GM23338 (cell line): ENCODE measurements at regions not wholly inside any gene's neighbourhood (a gene's known extent, or its start where the extent isn't known, plus 50 kb on each side); places are given as distances from the start of the nearest gene placed in this dataset.
A peak's percentile ranks its signal among the peaks of the same experiment; 100 is the strongest.

Experiments used
- ATAC-seq: fragments of 200-7000 bp; cut with Tn5 transposase; 3 replicates; pipeline ENCODE4 v1.9.1; 2020
- DNase-seq: peaks from one replicate; pipeline ENCODE4 v3.0.0-alpha.2; 2015; ENCODE audit warnings: low spot score
- H2AFZ ChIP-seq: fragments of 200-600 bp; sonication (generic); 2 replicates; pipeline ENCODE4 v1.8.0; 2016; ENCODE audit warnings: antibody characterized with exemption, mild to moderate bottlenecking, moderate library complexity
- H3F3A ChIP-seq: fragments of 200-600 bp; sonication (generic); replicated peaks from 2 replicates; pipeline ENCODE4 v1.8.0; 2017; ENCODE audit warnings: antibody characterized with exemption, mixed run types, low read depth
- H3K27ac ChIP-seq: fragments of 200-600 bp; sonication (generic); 2 replicates; pipeline ENCODE4 v1.6.1; 2016; ENCODE audit warnings: low read depth
- H3K27me3 ChIP-seq: fragments of 200-600 bp; sonication (generic); 2 replicates; pipeline ENCODE4 v1.8.0; 2016; ENCODE audit warnings: mild to moderate bottlenecking, mixed run types, moderate library complexity; ENCODE audit not compliant: insufficient read depth
- H3K36me3 ChIP-seq: fragments of 200-600 bp; sonication (generic); 2 replicates; pipeline ENCODE4 v1.8.0; 2016; ENCODE audit warnings: mild to moderate bottlenecking; ENCODE audit not compliant: insufficient read depth
- H3K4me1 ChIP-seq: fragments of 200-600 bp; sonication (generic); 2 replicates; pipeline ENCODE4 v1.8.0; 2016; ENCODE audit warnings: mild to moderate bottlenecking, moderate library complexity; ENCODE audit not compliant: insufficient read depth
- H3K4me2 ChIP-seq: fragments of 200-600 bp; sonication (generic); 2 replicates; pipeline ENCODE4 v1.7.1; 2017; ENCODE audit warnings: mixed run types
- H3K4me3 ChIP-seq: fragments of 200-600 bp; sonication (generic); 2 replicates; pipeline ENCODE4 v1.6.1; 2016; ENCODE audit warnings: mixed run types
- H3K79me2 ChIP-seq: fragments of 200-600 bp; sonication (generic); replicated peaks from 2 replicates; pipeline ENCODE4 v1.8.0; 2017; ENCODE audit warnings: mild to moderate bottlenecking; ENCODE audit not compliant: insufficient read depth
- H3K9me2 ChIP-seq: fragments of 200-600 bp; sonication (generic); 2 replicates; pipeline ENCODE4 v1.8.0; 2017; ENCODE audit not compliant: insufficient read depth
- H4K20me1 ChIP-seq: fragments of 200-600 bp; sonication (generic); replicated peaks from 2 replicates; pipeline ENCODE4 v1.8.0; 2017; ENCODE audit warnings: mild to moderate bottlenecking; ENCODE audit not compliant: insufficient read depth
- H3K27ac Mint-ChIP-seq: 2 replicates; pipeline ENCODE4 v1.8.0; 2020; ENCODE audit warnings: inconsistent platforms, mild to moderate bottlenecking, moderate library complexity, mixed read lengths
- H3K27me3 Mint-ChIP-seq: 3 replicates; pipeline ENCODE4 v1.8.0; 2022; ENCODE audit warnings: low read depth, mild to moderate bottlenecking, moderate library complexity, mixed read lengths, inconsistent platforms; ENCODE audit not compliant: insufficient read depth, poor library complexity
- H3K36me3 Mint-ChIP-seq: 3 replicates; pipeline ENCODE4 v1.8.0; 2021; ENCODE audit warnings: low read depth, mild to moderate bottlenecking, inconsistent platforms, moderate library complexity, mixed read lengths
- H3K4me1 Mint-ChIP-seq: 3 replicates; pipeline ENCODE4 v1.8.0; 2020; ENCODE audit warnings: mild to moderate bottlenecking, inconsistent platforms, mixed read lengths
- H3K4me3 Mint-ChIP-seq: 3 replicates; pipeline ENCODE4 v1.8.0; 2021; ENCODE audit warnings: moderate library complexity, mild to moderate bottlenecking, inconsistent platforms, mixed read lengths
- H3K9me3 Mint-ChIP-seq: 3 replicates; pipeline ENCODE4 v1.8.0; 2020; ENCODE audit warnings: moderate library complexity, mild to moderate bottlenecking, inconsistent platforms, mixed read lengths
- NANOG ChIP-seq: IDR thresholded peaks from 2 replicates; pipeline ENCODE4 v1.6.1; 2016; ENCODE audit warnings: antibody characterized with exemption, borderline replicate concordance
- STAT1 ChIP-seq: IDR thresholded peaks from one replicate; pipeline ENCODE4 v1.6.1; 2016; ENCODE audit warnings: antibody characterized with exemption; ENCODE audit not compliant: unreplicated experiment
- ZNF114 ChIP-seq: fragments of 250-450 bp; sonication (Bioruptor Pico); IDR thresholded peaks from 2 replicates; pipeline ENCODE4 v1.5.0; 2020; ENCODE audit warnings: mild to moderate bottlenecking, moderate library complexity
- TF ChIP-seq, protein P1 (sequence below): fragments of 250-450 bp; sonication (Bioruptor Pico); IDR thresholded peaks from 2 replicates; pipeline ENCODE4 v1.5.0; 2020; ENCODE audit warnings: mild to moderate bottlenecking, moderate library complexity
- TF ChIP-seq, protein P2 (sequence below), 2 experiments: fragments of 200-600 bp in 1 of 2; sonication (generic) in 1 of 2; conservative IDR thresholded peaks; 2 replicates each; pipeline versions ENCODE4 v1.5.1 to v1.6.1; 2016 to 2017; ENCODE audit warnings: antibody characterized with exemption in 2 of 2, low read depth in 2 of 2, mild to moderate bottlenecking in 2 of 2, moderate library complexity in 1 of 2
- TF ChIP-seq, protein P3 (sequence below): IDR thresholded peaks from 2 replicates; pipeline ENCODE4 v1.6.1; 2016; ENCODE audit warnings: antibody characterized with exemption

DNA sequence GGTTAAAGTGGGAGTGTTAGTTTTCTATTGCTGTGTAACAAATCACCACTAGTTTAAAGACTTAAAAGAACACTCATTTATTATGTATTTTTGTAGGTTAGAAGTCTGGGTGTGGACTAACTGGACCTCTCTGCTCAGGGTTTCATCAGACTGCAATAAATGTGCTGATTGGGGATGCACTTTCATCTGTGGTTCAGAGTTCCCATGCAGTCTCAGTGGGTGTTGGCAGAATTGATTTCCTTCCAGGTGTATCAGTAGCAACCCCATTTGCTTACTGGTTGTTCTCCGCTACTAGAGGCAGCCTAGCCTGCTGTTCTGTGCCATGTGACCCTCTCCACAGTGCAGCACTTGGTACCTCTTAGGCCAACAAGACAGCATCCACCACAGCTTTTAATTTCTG is 2200.5 kb downstream of the MAT2B start (continued):
- TF ChIP-seq, protein P1, sequence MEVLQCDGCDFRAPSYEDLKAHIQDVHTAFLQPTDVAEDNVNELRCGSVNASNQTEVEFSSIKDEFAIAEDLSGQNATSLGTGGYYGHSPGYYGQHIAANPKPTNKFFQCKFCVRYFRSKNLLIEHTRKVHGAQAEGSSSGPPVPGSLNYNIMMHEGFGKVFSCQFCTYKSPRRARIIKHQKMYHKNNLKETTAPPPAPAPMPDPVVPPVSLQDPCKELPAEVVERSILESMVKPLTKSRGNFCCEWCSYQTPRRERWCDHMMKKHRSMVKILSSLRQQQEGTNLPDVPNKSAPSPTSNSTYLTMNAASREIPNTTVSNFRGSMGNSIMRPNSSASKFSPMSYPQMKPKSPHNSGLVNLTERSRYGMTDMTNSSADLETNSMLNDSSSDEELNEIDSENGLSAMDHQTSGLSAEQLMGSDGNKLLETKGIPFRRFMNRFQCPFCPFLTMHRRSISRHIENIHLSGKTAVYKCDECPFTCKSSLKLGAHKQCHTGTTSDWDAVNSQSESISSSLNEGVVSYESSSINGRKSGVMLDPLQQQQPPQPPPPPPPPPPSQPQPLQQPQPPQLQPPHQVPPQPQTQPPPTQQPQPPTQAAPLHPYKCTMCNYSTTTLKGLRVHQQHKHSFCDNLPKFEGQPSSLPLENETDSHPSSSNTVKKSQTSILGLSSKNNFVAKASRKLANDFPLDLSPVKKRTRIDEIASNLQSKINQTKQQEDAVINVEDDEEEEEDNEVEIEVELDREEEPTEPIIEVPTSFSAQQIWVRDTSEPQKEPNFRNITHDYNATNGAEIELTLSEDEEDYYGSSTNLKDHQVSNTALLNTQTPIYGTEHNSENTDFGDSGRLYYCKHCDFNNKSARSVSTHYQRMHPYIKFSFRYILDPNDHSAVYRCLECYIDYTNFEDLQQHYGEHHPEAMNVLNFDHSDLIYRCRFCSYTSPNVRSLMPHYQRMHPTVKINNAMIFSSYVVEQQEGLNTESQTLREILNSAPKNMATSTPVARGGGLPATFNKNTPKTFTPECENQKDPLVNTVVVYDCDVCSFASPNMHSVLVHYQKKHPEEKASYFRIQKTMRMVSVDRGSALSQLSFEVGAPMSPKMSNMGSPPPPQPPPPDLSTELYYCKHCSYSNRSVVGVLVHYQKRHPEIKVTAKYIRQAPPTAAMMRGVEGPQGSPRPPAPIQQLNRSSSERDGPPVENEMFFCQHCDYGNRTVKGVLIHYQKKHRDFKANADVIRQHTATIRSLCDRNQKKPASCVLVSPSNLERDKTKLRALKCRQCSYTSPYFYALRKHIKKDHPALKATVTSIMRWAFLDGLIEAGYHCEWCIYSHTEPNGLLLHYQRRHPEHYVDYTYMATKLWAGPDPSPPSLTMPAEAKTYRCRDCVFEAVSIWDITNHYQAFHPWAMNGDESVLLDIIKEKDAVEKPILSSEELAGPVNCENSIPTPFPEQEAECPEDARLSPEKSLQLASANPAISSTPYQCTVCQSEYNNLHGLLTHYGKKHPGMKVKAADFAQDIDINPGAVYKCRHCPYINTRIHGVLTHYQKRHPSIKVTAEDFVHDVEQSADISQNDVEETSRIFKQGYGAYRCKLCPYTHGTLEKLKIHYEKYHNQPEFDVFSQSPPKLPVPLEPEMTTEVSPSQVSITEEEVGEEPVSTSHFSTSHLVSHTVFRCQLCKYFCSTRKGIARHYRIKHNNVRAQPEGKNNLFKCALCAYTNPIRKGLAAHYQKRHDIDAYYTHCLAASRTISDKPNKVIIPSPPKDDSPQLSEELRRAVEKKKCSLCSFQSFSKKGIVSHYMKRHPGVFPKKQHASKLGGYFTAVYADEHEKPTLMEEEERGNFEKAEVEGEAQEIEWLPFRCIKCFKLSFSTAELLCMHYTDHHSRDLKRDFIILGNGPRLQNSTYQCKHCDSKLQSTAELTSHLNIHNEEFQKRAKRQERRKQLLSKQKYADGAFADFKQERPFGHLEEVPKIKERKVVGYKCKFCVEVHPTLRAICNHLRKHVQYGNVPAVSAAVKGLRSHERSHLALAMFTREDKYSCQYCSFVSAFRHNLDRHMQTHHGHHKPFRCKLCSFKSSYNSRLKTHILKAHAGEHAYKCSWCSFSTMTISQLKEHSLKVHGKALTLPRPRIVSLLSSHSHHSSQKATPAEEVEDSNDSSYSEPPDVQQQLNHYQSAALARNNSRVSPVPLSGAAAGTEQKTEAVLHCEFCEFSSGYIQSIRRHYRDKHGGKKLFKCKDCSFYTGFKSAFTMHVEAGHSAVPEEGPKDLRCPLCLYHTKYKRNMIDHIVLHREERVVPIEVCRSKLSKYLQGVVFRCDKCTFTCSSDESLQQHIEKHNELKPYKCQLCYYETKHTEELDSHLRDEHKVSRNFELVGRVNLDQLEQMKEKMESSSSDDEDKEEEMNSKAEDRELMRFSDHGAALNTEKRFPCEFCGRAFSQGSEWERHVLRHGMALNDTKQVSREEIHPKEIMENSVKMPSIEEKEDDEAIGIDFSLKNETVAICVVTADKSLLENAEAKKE (CRISPR knock-in tag) = no peak
- TF ChIP-seq ZNF114 (CRISPR knock-in tag) = no peak
- TF ChIP-seq, protein P2, sequence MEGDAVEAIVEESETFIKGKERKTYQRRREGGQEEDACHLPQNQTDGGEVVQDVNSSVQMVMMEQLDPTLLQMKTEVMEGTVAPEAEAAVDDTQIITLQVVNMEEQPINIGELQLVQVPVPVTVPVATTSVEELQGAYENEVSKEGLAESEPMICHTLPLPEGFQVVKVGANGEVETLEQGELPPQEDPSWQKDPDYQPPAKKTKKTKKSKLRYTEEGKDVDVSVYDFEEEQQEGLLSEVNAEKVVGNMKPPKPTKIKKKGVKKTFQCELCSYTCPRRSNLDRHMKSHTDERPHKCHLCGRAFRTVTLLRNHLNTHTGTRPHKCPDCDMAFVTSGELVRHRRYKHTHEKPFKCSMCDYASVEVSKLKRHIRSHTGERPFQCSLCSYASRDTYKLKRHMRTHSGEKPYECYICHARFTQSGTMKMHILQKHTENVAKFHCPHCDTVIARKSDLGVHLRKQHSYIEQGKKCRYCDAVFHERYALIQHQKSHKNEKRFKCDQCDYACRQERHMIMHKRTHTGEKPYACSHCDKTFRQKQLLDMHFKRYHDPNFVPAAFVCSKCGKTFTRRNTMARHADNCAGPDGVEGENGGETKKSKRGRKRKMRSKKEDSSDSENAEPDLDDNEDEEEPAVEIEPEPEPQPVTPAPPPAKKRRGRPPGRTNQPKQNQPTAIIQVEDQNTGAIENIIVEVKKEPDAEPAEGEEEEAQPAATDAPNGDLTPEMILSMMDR (conservative IDR thresholded peaks at IDR 0.05; ENCODE audit: low read depth in 2 of 2) = no peak

GRCh38 chr5:165712011-165712410 is 2206.6 kb downstream of the MAT2B start:
- Histone ChIP-seq H3F3A (no peaks in the 10 kb centered on the region), H3K27ac (no peak overlapping the region), H2AFZ (0 out of 2 replicates have a peak overlapping the region, but pooled peaks have one; percentile 28), H3K4me1 (no peaks in the 10 kb centered on the region), H4K20me1 (no peaks in the 10 kb centered on the region), H3K79me2 (no peaks in the 10 kb centered on the region), H3K9me2 (no peaks in the 10 kb centered on the region), H3K4me3 (no peak overlapping the region), H3K27me3 (no peaks in the 10 kb centered on the region), H3K4me2 (no peak overlapping the region), H3K36me3 (no peaks in the 10 kb centered on the region)
- ATAC-seq = no peak
- H3K36me3 Mint-ChIP-seq = no peaks in the 10 kb centered on the region
- no peaks in the 10 kb centered on the region for H3K9me3 Mint-ChIP-seq
- H3K27ac Mint-ChIP-seq = no peak overlapping the region
- H3K4me3 Mint-ChIP-seq = no peak overlapping the region
- no peaks in the 10 kb centered on the region for H3K27me3 Mint-ChIP-seq
- no peak for DNase-seq
- TF ChIP-seq NANOG (no peak), STAT1 (no peak), ZNF114 (CRISPR knock-in tag) (no peak)
- TF ChIP-seq, protein P3, sequence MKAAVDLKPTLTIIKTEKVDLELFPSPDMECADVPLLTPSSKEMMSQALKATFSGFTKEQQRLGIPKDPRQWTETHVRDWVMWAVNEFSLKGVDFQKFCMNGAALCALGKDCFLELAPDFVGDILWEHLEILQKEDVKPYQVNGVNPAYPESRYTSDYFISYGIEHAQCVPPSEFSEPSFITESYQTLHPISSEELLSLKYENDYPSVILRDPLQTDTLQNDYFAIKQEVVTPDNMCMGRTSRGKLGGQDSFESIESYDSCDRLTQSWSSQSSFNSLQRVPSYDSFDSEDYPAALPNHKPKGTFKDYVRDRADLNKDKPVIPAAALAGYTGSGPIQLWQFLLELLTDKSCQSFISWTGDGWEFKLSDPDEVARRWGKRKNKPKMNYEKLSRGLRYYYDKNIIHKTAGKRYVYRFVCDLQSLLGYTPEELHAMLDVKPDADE = no peak
- peaks cover 4% of the 10 kb centered on the region; the same call in 1 of the 3 replicates for H3K4me1 Mint-ChIP-seq
